ENCODE measurements at regions not wholly inside any gene's neighbourhood (a gene's known extent, or its start where the extent isn't known, plus 50 kb on each side); places are given as distances from the start of the nearest gene placed in this dataset.
"Not testable (repeated sequence)": the region's sequence is repeated elsewhere in the genome, so short reads cannot be mapped to it uniquely, and the experiment has no call there.

- no peak overlapping the region for H3K4me3 ChIP-seq (ENCODE audit: low read depth, low read length)
- DNase-seq (ENCODE audit: low read depth), result no peak
- TF ChIP-seq, protein P1, sequence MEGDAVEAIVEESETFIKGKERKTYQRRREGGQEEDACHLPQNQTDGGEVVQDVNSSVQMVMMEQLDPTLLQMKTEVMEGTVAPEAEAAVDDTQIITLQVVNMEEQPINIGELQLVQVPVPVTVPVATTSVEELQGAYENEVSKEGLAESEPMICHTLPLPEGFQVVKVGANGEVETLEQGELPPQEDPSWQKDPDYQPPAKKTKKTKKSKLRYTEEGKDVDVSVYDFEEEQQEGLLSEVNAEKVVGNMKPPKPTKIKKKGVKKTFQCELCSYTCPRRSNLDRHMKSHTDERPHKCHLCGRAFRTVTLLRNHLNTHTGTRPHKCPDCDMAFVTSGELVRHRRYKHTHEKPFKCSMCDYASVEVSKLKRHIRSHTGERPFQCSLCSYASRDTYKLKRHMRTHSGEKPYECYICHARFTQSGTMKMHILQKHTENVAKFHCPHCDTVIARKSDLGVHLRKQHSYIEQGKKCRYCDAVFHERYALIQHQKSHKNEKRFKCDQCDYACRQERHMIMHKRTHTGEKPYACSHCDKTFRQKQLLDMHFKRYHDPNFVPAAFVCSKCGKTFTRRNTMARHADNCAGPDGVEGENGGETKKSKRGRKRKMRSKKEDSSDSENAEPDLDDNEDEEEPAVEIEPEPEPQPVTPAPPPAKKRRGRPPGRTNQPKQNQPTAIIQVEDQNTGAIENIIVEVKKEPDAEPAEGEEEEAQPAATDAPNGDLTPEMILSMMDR (IDR thresholded peaks at IDR 0.05; ENCODE audit: insufficient read depth, low read depth, low read length), result no peak
Observed at GRCh38 chr7:9120331-9120730, 686.9 kb downstream of the NXPH1 start.

- H3K4me3 ChIP-seq (ENCODE audit: low read depth, low read length), result no peak overlapping the region
Observed at GRCh38 chr7:9124320-9124719, 690.9 kb downstream of the NXPH1 start.

DNA sequence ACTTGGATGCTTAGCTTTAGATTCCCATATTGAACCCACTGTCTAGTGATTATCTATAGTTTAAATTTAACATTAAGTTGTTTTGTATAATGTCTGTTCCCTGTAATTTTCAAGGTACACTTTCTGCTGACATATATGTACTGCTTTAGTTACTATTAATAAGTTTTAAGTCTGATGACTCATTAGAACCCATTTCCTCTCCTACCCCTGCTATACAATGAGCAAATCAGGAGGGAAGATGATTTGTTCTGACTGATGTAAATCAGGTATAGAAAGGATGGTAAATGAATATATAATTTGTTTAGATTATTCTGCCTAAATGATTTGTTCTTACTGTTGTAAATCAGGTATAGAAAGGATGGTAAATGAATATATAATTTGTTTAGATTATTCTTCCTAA, 691.8 kb downstream of the NXPH1 start:
- TF ChIP-seq, protein P1 (IDR thresholded peaks at IDR 0.05; ENCODE audit: insufficient read depth, low read depth, low read length), result no peak
- no peak for DNase-seq (ENCODE audit: low read depth)
- H3K4me3 ChIP-seq (ENCODE audit: low read depth, low read length), result no peak overlapping the region

More at GRCh38 chr7:9124320-9124719, 690.9 kb downstream of the NXPH1 start:
- TF ChIP-seq, protein P1 (IDR thresholded peaks at IDR 0.05; ENCODE audit: insufficient read depth, low read depth, low read length), result no peak
- DNase-seq (ENCODE audit: low read depth), result no peak

- H3K4me3 ChIP-seq (ENCODE audit: low read depth, low read length), result no peak overlapping the region
- TF ChIP-seq, protein P1 (IDR thresholded peaks at IDR 0.05; ENCODE audit: insufficient read depth, low read depth, low read length), result no peak
Observed at GRCh38 chr7:9127901-9128300, 694.5 kb downstream of the NXPH1 start.

DNA sequence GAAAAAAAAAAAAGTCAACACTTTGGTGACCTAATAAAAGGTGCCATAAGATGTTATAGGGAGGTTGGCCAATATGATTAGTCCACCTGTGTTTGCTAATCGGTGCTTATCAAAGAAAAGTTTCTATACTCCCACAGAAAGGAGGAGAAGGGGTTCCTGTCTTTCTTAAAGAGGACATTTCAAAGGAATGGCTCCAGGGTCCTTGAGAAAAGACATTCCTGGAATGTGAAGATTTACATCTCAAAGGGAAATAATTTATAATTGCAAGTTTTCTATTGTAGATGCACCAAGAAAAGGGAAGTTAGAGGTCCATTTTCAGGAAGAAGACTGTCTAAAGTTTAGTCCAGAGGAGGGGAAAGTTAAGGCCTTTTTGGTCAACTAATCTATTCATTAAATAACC, 715.3 kb downstream of the NXPH1 start:
- no peak for DNase-seq (ENCODE audit: low read depth)
- no peak overlapping the region for H3K4me3 ChIP-seq (ENCODE audit: low read depth, low read length)
- TF ChIP-seq, protein P1 (IDR thresholded peaks at IDR 0.05; ENCODE audit: insufficient read depth, low read depth, low read length), result no peak

More at GRCh38 chr7:9127901-9128300, 694.5 kb downstream of the NXPH1 start:
- no peak for DNase-seq (ENCODE audit: low read depth)

- DNase-seq (ENCODE audit: low read depth), result no peak
- no peak overlapping the region for H3K4me3 ChIP-seq (ENCODE audit: low read depth, low read length)
- TF ChIP-seq, protein P1 (IDR thresholded peaks at IDR 0.05; ENCODE audit: insufficient read depth, low read depth, low read length), result no peak
Observed at GRCh38 chr7:9149499-9150082, 716.2 kb downstream of the NXPH1 start.

- DNase-seq (ENCODE audit: low read depth); H3K4me3 ChIP-seq (ENCODE audit: low read depth, low read length): not testable (repeated sequence)
Observed at GRCh38 chr7:9163691-9164090, 730.3 kb downstream of the NXPH1 start.
